AG09309 (cell line): ENCODE measurements at regions not wholly inside any gene's neighbourhood (a gene's known extent, or its start where the extent isn't known, plus 50 kb on each side); places are given as distances from the start of the nearest gene placed in this dataset.
"Not testable (repeated sequence)": the region's sequence is repeated elsewhere in the genome, so short reads cannot be mapped to it uniquely, and the experiment has no call there.

ENCODE experiments used
- DNase-seq: peaks from one replicate; pipeline ENCODE4 v3.0.0-alpha.2; 2010; ENCODE audit warnings: low read depth
- H3K4me3 ChIP-seq: 2 replicates; pipeline ENCODE4 v1.5.1; 2011; ENCODE audit warnings: mild to moderate bottlenecking, low read depth, low read length, moderate library complexity; ENCODE audit not compliant: control insufficient read depth
- TF ChIP-seq, protein P1 (sequence below): IDR thresholded peaks from 2 replicates; pipeline ENCODE4 v1.5.1; 2011; ENCODE audit warnings: mild to moderate bottlenecking, low read depth, low read length, inconsistent platforms; ENCODE audit not compliant: insufficient read depth, control insufficient read depth; ENCODE audit errors: missing control alignments

- H3K4me3 ChIP-seq = no peak overlapping the region
- DNase-seq = no peak
- TF ChIP-seq, protein P1, sequence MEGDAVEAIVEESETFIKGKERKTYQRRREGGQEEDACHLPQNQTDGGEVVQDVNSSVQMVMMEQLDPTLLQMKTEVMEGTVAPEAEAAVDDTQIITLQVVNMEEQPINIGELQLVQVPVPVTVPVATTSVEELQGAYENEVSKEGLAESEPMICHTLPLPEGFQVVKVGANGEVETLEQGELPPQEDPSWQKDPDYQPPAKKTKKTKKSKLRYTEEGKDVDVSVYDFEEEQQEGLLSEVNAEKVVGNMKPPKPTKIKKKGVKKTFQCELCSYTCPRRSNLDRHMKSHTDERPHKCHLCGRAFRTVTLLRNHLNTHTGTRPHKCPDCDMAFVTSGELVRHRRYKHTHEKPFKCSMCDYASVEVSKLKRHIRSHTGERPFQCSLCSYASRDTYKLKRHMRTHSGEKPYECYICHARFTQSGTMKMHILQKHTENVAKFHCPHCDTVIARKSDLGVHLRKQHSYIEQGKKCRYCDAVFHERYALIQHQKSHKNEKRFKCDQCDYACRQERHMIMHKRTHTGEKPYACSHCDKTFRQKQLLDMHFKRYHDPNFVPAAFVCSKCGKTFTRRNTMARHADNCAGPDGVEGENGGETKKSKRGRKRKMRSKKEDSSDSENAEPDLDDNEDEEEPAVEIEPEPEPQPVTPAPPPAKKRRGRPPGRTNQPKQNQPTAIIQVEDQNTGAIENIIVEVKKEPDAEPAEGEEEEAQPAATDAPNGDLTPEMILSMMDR = no peak
Measured at GRCh38 chr22:23395530-23396361, 184.3 kb downstream of the IGLL1 start.

DNA sequence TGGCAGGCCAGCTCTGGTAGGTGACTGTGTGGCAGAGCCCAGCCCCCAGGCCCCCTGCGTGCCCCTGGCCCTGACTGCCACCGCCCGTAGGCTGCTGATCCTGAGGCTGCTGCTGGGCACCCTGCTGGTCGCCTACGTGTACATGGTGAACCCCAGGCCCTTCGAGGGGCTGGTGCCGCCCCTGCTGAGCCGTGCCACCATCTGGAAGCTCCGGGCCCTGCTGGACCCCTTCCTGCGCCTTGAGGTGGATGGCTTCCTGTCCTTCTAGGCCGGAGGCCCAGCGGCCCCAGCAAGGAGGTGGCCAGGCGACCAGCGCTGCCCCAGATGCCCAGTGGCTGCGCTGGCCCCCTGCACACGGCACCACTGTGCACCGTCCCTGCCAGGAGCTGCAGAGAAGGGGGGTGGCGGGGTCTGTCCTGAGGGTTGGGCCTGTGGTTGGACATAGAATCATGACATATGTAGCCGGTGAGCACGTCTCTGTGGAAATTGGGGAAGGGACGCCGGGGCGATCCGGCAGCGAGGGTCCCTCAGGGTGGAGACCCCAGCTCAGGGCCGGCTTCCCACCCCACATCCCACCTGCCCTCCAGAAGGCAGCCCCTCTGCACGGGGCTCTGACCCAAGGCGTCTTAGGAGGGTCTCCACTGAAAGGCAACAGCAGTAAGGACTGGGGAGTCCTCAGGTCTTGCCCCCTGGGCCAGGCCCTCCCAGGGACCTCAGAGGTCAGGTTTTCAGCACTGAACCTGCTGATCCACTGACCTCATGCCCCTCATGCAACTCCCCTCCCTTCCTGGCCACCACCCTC is 185.4 kb downstream of the IGLL1 start:
- no peak for DNase-seq
- no peak overlapping the region for H3K4me3 ChIP-seq
- TF ChIP-seq, protein P1 = no peak

GRCh38 chr22:23393721-23394320 is 186.3 kb downstream of the IGLL1 start:
- TF ChIP-seq, protein P1 = no peak
- no peak for DNase-seq
- no peak overlapping the region for H3K4me3 ChIP-seq

- not testable (repeated sequence) for H3K4me3 ChIP-seq
Measured at GRCh38 chr22:23393199-23393598, 186.9 kb downstream of the IGLL1 start.

GRCh38 chr22:23392420-23393121 is 187.5 kb downstream of the IGLL1 start:
- no peak overlapping the region for H3K4me3 ChIP-seq
- TF ChIP-seq, protein P1 = no peak
- no peak for DNase-seq

More at GRCh38 chr22:23393199-23393598, 186.9 kb downstream of the IGLL1 start:
- not testable (repeated sequence) for DNase-seq

- no peak overlapping the region for H3K4me3 ChIP-seq
- DNase-seq = no peak
- TF ChIP-seq, protein P1 = no peak
Measured at GRCh38 chr22:23391022-23391421, 189.1 kb downstream of the IGLL1 start.
